Non-pigmented ciliary epithelial cell (primary cell): ENCODE measurements at regions not wholly inside any gene's neighbourhood (a gene's known extent, or its start where the extent isn't known, plus 50 kb on each side); places are given as distances from the start of the nearest gene placed in this dataset.
"Not testable (repeated sequence)": the region's sequence is repeated elsewhere in the genome, so short reads cannot be mapped to it uniquely, and the experiment has no call there.

Experiments used
- DNase-seq: peaks from one replicate; pipeline ENCODE4 v3.0.0-alpha.2; 2010; ENCODE audit warnings: low read depth

GRCh38 chr1:70672442-70672888, 261.4 kb downstream of the CTH start:
- DNase-seq: no peak

DNA sequence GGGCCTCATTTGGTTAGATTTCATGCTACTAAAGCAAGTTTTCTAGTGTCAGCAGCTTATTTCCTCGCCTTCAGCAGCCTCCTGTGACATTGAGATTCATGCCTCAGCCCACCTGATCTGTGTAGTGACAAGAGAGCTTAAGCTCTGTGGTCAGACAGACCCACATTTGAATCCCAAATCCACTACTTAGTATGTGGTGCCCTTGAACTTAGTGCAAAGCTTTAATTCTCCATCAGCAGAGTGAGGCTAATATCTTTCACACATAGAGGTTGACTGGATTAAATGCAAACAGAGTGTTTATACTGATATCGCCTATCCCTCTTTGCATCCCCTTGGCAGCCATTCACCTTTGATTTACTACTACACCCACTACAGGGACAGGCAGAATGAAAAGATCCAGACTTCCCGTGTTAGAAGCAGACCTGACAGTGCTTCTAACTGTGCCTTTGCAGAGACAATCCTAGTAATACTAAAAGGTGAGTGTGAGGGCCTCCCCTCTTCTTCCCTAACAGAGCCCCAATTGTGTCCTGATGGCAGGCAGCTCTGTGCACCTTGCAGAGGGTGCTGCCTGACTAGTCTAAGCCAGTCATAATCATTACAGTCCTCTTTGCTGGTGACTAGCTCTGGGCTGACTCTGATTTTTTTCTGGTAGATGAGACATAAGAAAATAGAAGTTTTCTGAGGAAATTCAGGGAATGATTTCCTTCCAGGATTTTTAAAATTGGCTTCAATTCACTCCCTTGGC, 264.0 kb downstream of the CTH start:
- DNase-seq: no peak

GRCh38 chr1:70675737-70676156, 264.7 kb downstream of the CTH start:
- no peak for DNase-seq

- DNase-seq: peak; percentile 18
Measured at GRCh38 chr1:70685300-70686286, 274.5 kb downstream of the CTH start.

DNA sequence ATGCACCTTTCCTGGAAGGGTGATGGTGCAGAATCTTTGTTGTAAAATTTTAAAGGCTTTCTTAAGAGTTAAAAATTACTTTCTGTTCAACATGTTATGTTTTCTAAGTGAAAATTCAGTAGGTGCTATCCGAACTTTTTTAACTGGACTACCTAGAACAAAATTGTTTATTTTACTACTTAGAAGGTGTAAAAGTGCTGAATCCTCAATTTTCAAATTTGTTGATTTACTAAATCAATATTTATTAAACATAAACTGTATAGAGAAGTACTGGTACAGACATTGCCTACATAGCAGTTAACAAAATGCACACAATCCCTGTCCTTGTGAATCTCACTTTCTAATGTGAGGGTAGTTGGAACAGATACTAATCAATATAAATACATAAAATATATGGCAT, 277.5 kb downstream of the CTH start:
- no peak for DNase-seq

- DNase-seq: no peak
Measured at GRCh38 chr1:70706381-70707037, 295.4 kb downstream of the CTH start.

DNA sequence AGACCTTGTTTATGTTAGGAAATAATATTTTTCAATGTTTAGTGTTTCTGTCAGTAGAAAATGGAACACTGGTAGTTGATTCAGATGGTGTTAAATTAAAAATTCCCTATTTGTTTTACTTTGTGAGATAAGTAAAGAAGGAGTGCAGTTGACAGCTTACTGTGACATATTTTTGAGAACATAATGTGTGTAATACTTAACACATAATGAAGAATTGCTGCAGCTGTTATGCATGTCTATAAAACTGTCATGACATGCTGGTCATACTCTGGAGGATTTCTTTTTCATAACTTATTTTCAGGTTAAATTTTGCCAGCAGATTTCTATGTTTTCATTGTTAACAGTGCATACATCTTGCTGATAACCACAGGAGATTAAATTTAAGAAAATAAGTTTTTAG, 296.1 kb downstream of the CTH start:
- no peak for DNase-seq

DNA sequence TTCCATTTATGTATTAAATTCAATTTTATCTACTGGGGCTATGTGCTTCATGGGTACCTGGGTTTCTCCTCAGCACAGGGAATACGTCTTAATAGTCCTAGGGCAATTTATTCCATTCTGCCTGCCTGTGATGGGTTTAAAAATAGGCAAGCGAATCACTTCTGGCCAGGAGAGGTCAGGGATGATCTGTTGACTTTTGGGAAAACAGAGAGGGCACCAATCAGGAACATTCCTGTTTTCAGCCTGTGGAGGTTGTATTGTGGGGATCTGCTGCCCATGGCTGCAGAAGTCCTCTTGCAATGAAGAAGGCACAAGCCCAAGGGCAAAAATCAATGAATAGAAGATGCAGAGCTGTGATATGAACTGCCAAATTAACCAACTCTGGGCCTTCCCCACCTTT, 303.1 kb downstream of the CTH start:
- DNase-seq: no peak

GRCh38 chr1:70717211-70717610, 306.1 kb downstream of the CTH start:
- no peak for DNase-seq

GRCh38 chr1:70717656-70718055, 306.6 kb downstream of the CTH start:
- DNase-seq: no peak

DNA sequence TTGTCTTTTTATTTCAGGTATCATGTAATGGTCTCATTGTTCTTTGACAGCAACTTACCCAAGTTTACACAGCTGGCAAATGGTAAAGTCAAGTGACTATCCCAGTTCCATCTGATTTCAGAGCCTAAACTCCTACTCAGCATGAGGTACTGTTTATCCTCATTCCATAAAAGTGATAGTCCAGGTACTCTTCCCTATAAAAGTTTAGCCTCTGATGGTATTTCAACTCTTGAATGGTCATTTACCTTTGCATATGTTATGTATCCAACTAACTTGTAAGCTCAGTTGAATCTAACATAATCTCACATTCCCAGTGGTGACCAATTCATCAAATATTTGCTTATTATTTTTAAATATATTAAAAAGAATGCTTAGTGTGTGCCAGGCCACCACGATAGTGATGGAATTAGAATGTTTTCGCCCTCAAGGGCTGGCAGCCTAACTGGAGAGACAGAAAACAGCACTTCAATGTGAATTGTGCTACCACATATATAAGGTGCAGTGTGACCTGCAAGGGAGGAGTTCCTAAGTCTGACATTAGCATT, 307.1 kb downstream of the CTH start:
- no peak for DNase-seq

- DNase-seq: no peak
Measured at GRCh38 chr1:70719154-70719553, 308.1 kb downstream of the CTH start.

DNA sequence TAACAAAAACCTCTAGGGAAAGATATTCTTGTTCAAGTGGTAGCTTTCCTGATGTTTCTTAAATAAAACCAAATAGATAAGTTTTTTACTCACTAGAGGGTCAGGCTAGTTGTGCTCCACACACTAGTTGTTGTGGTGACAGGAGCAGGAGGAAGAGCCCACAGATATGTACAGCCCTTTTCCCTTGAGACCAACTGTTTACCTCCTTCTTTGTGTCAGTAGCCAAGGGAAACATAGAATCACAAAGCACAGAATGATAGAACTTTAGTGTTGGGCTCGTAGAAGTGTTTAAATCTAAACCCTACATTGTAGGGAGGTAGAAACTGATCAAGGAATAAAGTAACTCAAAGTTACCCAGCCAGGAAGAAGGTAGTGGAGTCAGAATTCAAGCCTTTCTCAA, 309.0 kb downstream of the CTH start:
- no peak for DNase-seq

DNA sequence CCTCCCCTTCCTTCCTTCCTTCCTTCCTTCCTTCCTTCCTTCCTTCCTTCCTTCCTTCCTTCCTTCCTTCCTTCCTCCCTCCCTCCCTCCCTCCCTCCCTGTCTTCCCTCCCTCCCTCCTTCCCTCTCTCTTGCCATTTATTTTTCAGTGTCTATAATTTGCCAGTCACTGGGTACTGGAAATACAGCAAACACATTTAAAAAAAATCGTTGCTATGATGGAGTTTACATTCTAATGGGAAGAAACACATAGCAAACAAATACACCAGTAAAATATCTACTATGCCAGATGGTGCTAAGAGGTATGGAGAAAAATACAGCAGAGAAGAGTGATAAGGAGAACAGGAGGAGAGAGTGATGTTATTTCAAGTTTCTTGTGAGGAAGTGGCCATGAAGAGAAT, 309.5 kb downstream of the CTH start:
- DNase-seq: no peak

GRCh38 chr1:70727886-70728489, 316.9 kb downstream of the CTH start:
- DNase-seq: no peak

- not testable (repeated sequence) for DNase-seq
Measured at GRCh38 chr1:70736518-70736917, 311.1 kb downstream of the PTGER3 start.

DNA sequence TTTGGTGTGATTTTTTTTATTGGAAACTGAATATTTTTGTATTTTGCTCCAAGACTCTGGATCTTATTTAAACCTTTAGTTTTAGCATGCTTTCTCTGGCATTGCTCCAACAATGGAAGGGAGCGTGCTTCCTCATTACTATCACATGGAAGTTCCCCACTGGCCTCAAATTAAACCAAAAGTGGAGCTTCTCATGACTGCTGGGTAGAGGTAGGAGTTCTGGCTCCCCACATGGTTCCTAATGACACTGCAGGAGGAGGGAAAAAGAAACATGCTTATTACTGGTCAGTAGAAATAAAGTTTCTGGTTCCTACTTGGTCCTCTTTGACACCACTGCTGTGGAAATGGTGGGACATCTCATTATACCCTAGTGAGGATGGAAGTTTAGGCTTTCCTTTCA, 310.5 kb downstream of the PTGER3 start:
- no peak for DNase-seq

DNA sequence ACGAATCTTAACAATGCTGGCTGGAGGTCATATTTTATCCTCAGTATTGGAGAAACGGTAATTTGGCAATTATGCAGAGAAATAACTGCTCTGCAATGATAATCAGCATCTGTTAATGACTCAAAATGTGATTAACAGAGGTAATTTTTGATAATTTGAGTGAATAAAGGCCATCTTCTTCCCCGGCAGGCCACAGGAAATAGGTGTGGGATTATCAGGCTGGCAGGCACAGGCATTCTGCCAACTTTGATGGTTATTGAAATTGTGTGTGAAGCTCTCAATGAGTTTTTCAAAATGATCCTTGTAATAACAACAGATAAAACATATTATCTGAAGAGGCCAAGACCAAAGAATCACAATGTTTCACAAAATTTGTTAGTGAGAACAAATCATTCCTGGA, 309.0 kb downstream of the PTGER3 start:
- DNase-seq: no peak

GRCh38 chr1:70745199-70745598, 302.4 kb downstream of the PTGER3 start:
- DNase-seq: no peak

GRCh38 chr1:70746062-70746461, 301.6 kb downstream of the PTGER3 start:
- DNase-seq: not testable (repeated sequence)

DNA sequence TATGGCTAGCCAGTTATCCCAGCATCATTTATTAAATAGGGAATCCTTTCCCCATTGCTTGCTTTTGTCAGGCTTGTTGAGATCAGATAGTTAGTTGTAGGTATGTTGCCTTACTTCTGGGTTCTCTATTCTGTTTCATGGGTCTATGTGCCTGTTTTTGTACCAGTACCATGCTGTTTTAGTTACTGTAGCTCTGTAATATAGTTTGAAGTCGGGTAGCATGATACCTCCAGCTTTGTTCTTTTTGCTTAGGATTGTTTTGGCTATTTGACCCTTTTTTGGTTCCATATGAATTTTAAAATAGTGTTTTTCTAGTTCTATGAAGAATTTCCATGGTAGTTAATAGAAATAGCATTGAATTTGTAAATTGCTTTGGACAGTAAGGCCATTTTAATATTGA, 300.5 kb downstream of the PTGER3 start:
- DNase-seq: not testable (repeated sequence)
